Activated CD8-positive, alpha-beta T cell treated with anti-CD3 and anti-CD28 coated beads, Interleukin-2, amount 10 ng/mL, durations not matched to agents 7 days and 5 days (primary cell): ENCODE measurements at regions not wholly inside any gene's neighbourhood (a gene's known extent, or its start where the extent isn't known, plus 50 kb on each side); places are given as distances from the start of the nearest gene placed in this dataset.
"Not testable (repeated sequence)": the region's sequence is repeated elsewhere in the genome, so short reads cannot be mapped to it uniquely, and the experiment has no call there.

Source experiments
- ATAC-seq: fragments of 150-1000 bp; cut with Tn5 transposase; one replicate; pipeline ENCODE4 v1.10.0; 2021; ENCODE audit warnings: moderate library complexity
- CTCF ChIA-PET: fragments of 350-600 bp; sonication (Branson Sonifier 250); formaldehyde crosslinking; loops from one replicate; lab custom pipeline; 2021; ENCODE audit warnings: antibody characterized with exemption; lab: Charles Lee
- POLR2A ChIA-PET: fragments of 350-600 bp; sonication (Branson Sonifier 250); formaldehyde crosslinking; loops from one replicate; lab custom pipeline; 2021; ENCODE audit warnings: antibody characterized with exemption; lab: Charles Lee
- DNase-seq: peaks from one replicate; pipeline ENCODE4 v3.0.0-alpha.2; 2020
- H3K27ac Mint-ChIP-seq: one replicate; pipeline ENCODE4 v1.8.0; 2021; ENCODE audit warnings: mild to moderate bottlenecking, mixed read lengths
- H3K27me3 Mint-ChIP-seq: one replicate; pipeline ENCODE4 v1.8.0; 2021; ENCODE audit warnings: low read depth, mixed read lengths
- H3K36me3 Mint-ChIP-seq: one replicate; pipeline ENCODE4 v1.8.0; 2021; ENCODE audit warnings: low read depth, mixed read lengths
- H3K4me1 Mint-ChIP-seq: one replicate; pipeline ENCODE4 v1.8.0; 2021; ENCODE audit warnings: low read depth, mixed read lengths
- H3K4me3 Mint-ChIP-seq: one replicate; pipeline ENCODE4 v1.8.0; 2021; ENCODE audit warnings: mild to moderate bottlenecking, mixed read lengths
- H3K9me3 Mint-ChIP-seq: one replicate; pipeline ENCODE4 v1.8.0; 2022; ENCODE audit warnings: mixed read lengths; ENCODE audit not compliant: insufficient read depth

DNA sequence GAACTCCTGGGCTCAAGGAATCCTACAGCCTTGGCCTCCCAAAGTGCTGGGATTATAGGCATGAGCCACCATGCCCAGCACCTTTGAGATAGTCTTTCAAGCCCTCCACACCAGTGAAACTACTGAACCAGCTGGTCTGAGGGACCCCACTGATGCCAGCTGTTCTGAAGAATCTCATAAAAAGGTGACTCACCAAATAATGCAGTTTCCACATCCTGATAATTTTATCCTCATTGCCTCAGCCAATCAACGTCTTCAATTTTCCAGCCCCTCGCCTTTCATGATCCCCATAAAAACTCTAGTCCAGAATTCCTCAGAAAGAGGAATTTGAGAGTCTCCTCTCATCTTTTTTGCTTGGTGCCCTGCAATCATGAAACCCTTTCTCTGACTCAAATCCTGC, 1691.6 kb upstream of the LRRTM3 start:
- Mint-ChIP-seq H3K36me3 (no peaks in the 10 kb centered on the region), H3K9me3 (peaks cover 13% of the 10 kb centered on the region), H3K4me1 (no peaks in the 10 kb centered on the region), H3K4me3 (no peak overlapping the region), H3K27me3 (no peaks in the 10 kb centered on the region), H3K27ac (no peak overlapping the region)
- ATAC-seq (no peak), DNase-seq (no peak)
- POLR2A ChIA-PET, result no interaction called here
- CTCF ChIA-PET, result no interaction called here

DNA sequence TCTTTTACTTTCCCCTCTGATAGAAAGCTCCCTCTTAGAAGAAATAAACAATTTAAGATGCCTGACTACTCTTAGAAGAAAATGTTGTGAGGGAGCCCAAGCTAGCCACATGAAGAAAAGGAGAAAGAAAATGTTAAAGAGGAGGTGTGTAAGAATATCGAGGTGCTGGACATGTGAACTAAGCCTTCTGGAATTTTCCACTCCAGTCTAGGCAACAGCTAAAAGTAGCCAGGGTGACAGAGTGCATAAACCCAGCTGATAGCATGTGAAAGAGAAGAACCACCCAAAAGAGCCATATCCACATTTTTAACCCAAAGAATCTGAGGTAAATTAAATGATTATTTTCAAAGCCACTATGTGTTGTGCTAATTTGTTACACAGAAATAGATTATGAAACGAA, 1690.6 kb upstream of the LRRTM3 start:
- Mint-ChIP-seq H3K9me3 (peaks cover 13% of the 10 kb centered on the region), H3K27ac (no peak overlapping the region), H3K36me3 (no peaks in the 10 kb centered on the region), H3K27me3 (no peaks in the 10 kb centered on the region), H3K4me1 (no peaks in the 10 kb centered on the region), H3K4me3 (no peak overlapping the region)
- ChIA-PET CTCF (no interaction called here), POLR2A (no interaction called here)
- ATAC-seq (no peak), DNase-seq (no peak)

DNA sequence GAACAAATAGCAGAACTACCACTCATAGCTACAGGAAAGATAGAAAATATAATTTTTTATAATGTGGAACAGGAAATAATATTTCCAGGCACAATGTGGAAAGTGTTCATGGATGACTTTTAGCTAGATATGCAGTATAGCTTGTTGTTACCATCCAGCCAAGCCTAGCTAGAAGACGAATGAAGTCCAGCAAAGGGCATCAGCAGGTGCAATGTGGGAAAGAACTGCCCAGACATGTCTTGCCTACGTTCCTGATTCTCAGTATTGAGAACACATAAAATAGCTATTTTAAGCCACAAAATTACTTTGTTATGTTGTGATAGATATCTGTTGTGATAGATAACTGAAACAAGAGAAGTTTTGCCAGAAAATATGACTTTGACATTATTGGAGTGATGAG, 1690.0 kb upstream of the LRRTM3 start:
- H3K36me3 Mint-ChIP-seq, result no peaks in the 10 kb centered on the region
- peaks cover 13% of the 10 kb centered on the region for H3K9me3 Mint-ChIP-seq

DNA sequence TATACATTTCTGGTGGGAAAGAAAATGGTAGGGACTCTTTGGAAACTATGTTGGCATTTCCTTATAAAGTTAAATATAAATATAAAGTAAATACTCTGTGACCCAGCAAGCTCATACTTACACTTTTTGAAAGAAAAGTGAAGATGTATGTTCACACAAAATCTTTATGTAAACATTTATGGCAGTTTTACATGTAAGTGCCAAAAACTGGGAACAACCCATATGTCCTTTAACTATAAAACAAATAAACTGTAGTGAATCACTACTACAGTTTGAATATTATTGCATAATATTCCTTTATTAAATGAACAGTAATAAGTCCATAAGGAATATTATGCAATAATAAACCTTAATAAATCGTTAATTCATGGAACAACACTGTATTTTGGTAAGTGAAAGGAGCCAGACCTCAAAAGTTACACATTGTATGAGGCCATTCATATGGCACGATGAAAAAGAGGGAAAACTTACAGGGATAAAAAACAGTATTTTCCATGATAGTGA, 1660.3 kb upstream of the LRRTM3 start:
- no peak for DNase-seq
- ATAC-seq, result no peak
- no peaks in the 10 kb centered on the region for H3K36me3 Mint-ChIP-seq
- no peak overlapping the region for H3K4me3 Mint-ChIP-seq
- POLR2A ChIA-PET, result no interaction called here
- no peaks in the 10 kb centered on the region for H3K27me3 Mint-ChIP-seq
- H3K9me3 Mint-ChIP-seq, result no peaks in the 10 kb centered on the region
- H3K27ac Mint-ChIP-seq, result no peak overlapping the region
- no peaks in the 10 kb centered on the region for H3K4me1 Mint-ChIP-seq
- CTCF ChIA-PET, result no interaction called here

More for the DNA sequence above, 1690.0 kb upstream of the LRRTM3 start:
- POLR2A ChIA-PET, result no interaction called here
- H3K4me3 Mint-ChIP-seq, result no peak overlapping the region
- H3K4me1 Mint-ChIP-seq, result no peaks in the 10 kb centered on the region
- ATAC-seq (no peak), DNase-seq (no peak)
- no peak overlapping the region for H3K27ac Mint-ChIP-seq
- H3K27me3 Mint-ChIP-seq, result no peaks in the 10 kb centered on the region
- CTCF ChIA-PET, result no interaction called here

DNA sequence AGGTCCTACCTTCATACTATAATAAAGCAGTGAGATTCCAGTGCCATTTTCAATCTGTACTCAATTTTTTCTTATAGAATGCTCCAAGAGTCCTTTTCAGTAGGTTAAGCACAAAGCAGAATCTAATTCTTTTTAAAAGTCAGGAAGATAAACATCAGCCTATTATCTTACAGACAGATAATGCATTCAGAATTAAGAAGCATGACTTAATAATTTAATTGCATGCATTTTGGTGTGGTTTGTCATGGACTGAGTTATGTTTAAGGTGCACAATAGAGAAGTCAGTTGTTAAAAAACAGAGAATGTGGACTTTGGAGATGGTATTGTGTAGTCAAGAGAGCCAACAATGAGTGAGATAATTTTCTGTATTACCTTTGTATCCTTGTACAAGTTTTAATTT, 1656.3 kb upstream of the LRRTM3 start:
- H3K27ac Mint-ChIP-seq, H3K4me3 Mint-ChIP-seq, H3K36me3 Mint-ChIP-seq, H3K27me3 Mint-ChIP-seq, H3K4me1 Mint-ChIP-seq, DNase-seq, ATAC-seq, CTCF ChIA-PET, H3K9me3 Mint-ChIP-seq, POLR2A ChIA-PET: not testable (repeated sequence)

DNA sequence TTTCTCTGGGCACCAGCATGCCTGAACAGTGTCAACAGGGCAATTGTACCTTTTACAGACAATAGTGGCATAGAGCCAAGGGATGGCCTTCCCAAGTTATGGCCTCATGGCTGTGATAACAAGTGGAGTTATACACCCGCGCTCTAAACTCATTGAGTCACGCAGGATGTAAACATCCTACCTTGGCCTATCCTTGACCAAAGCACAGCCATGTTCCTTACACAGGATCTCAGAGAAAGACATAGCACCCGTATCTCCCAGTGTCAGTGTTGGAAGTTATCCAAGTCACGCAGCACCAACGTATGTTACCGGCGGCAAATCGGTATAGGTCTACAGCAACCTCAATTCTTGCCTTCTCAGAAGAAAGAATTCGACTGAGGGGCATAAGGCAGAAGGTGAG, 1654.9 kb upstream of the LRRTM3 start:
- no peaks in the 10 kb centered on the region for H3K27me3 Mint-ChIP-seq
- CTCF ChIA-PET, result no interaction called here
- POLR2A ChIA-PET, result no interaction called here
- H3K36me3 Mint-ChIP-seq, result no peaks in the 10 kb centered on the region
- H3K4me1 Mint-ChIP-seq, result no peaks in the 10 kb centered on the region
- DNase-seq (no peak), ATAC-seq (no peak)
- H3K27ac Mint-ChIP-seq, result no peak overlapping the region
- no peak overlapping the region for H3K4me3 Mint-ChIP-seq
- H3K9me3 Mint-ChIP-seq, result peaks cover 2% of the 10 kb centered on the region

GRCh38 chr10:65273115-65273514, 1652.7 kb upstream of the LRRTM3 start:
- DNase-seq, result no peak
- ATAC-seq, result no peak
- Mint-ChIP-seq H3K4me3 (no peak overlapping the region), H3K27ac (no peak overlapping the region), H3K4me1 (no peaks in the 10 kb centered on the region), H3K36me3 (no peaks in the 10 kb centered on the region), H3K9me3 (peaks cover 5% of the 10 kb centered on the region), H3K27me3 (no peaks in the 10 kb centered on the region)
- CTCF ChIA-PET, result no interaction called here
- POLR2A ChIA-PET, result no interaction called here

GRCh38 chr10:65275296-65275695, 1650.5 kb upstream of the LRRTM3 start:
- no peak overlapping the region for H3K4me3 Mint-ChIP-seq
- peaks cover 5% of the 10 kb centered on the region for H3K9me3 Mint-ChIP-seq
- DNase-seq (no peak), ATAC-seq (no peak)
- no peak overlapping the region for H3K27ac Mint-ChIP-seq
- POLR2A ChIA-PET, result no interaction called here
- CTCF ChIA-PET, result no interaction called here
- no peaks in the 10 kb centered on the region for H3K4me1 Mint-ChIP-seq
- H3K36me3 Mint-ChIP-seq, result no peaks in the 10 kb centered on the region
- H3K27me3 Mint-ChIP-seq, result no peaks in the 10 kb centered on the region

- Mint-ChIP-seq H3K9me3 (peaks cover 12% of the 10 kb centered on the region), H3K36me3 (no peaks in the 10 kb centered on the region), H3K27ac (no peak overlapping the region), H3K4me3 (no peak overlapping the region), H3K27me3 (no peaks in the 10 kb centered on the region), H3K4me1 (no peaks in the 10 kb centered on the region)
- ChIA-PET POLR2A (interaction anchor here (0.6 kb wide), 1 partner anchor 786 kb away, joined by 3 read pairs; no protein-coding TSS in a partner anchor), CTCF (no interaction called here)
- no peak for DNase-seq
- no peak for ATAC-seq
These were observed 1641.3 kb upstream of the LRRTM3 start for GRCh38 chr10:65284495-65285041.

GRCh38 chr10:65285726-65286125, 1640.1 kb upstream of the LRRTM3 start:
- DNase-seq, POLR2A ChIA-PET, H3K4me1 Mint-ChIP-seq, H3K27me3 Mint-ChIP-seq, ATAC-seq, CTCF ChIA-PET, H3K4me3 Mint-ChIP-seq, H3K36me3 Mint-ChIP-seq, H3K27ac Mint-ChIP-seq: not testable (repeated sequence)
- H3K9me3 Mint-ChIP-seq, result peaks cover 12% of the 10 kb centered on the region

- no peak overlapping the region for H3K4me3 Mint-ChIP-seq
- no peaks in the 10 kb centered on the region for H3K36me3 Mint-ChIP-seq
- no peak overlapping the region for H3K27ac Mint-ChIP-seq
- no peak for DNase-seq
- no peaks in the 10 kb centered on the region for H3K27me3 Mint-ChIP-seq
- ATAC-seq, result no peak
- ChIA-PET CTCF (no interaction called here), POLR2A (no interaction called here)
- H3K4me1 Mint-ChIP-seq, result no peaks in the 10 kb centered on the region
- H3K9me3 Mint-ChIP-seq, result peaks cover 4% of the 10 kb centered on the region
These were observed 1634.5 kb upstream of the LRRTM3 start for GRCh38 chr10:65291286-65291685.

- ATAC-seq (no peak), DNase-seq (no peak)
- Mint-ChIP-seq H3K4me3 (no peak overlapping the region), H3K27ac (no peak overlapping the region), H3K36me3 (no peaks in the 10 kb centered on the region), H3K9me3 (no peaks in the 10 kb centered on the region), H3K4me1 (no peaks in the 10 kb centered on the region), H3K27me3 (no peaks in the 10 kb centered on the region)
- ChIA-PET CTCF (no interaction called here), POLR2A (no interaction called here)
These were observed 1633.3 kb upstream of the LRRTM3 start for GRCh38 chr10:65292551-65292950.

- no peak for ATAC-seq
- Mint-ChIP-seq H3K9me3 (peaks cover 5% of the 10 kb centered on the region), H3K4me1 (no peaks in the 10 kb centered on the region), H3K27ac (no peak overlapping the region), H3K36me3 (no peaks in the 10 kb centered on the region), H3K4me3 (no peak overlapping the region), H3K27me3 (no peaks in the 10 kb centered on the region)
- ChIA-PET CTCF (no interaction called here), POLR2A (no interaction called here)
- no peak for DNase-seq
These were observed 1631.5 kb upstream of the LRRTM3 start for GRCh38 chr10:65294329-65294728.
